ENCODE measurements at regions not wholly inside any gene's neighbourhood (a gene's known extent, or its start where the extent isn't known, plus 50 kb on each side); places are given as distances from the start of the nearest gene placed in this dataset.
A peak's percentile ranks its signal among the peaks of the same experiment; 100 is the strongest.
"Not testable (repeated sequence)": the region's sequence is repeated elsewhere in the genome, so short reads cannot be mapped to it uniquely, and the experiment has no call there.

DNA sequence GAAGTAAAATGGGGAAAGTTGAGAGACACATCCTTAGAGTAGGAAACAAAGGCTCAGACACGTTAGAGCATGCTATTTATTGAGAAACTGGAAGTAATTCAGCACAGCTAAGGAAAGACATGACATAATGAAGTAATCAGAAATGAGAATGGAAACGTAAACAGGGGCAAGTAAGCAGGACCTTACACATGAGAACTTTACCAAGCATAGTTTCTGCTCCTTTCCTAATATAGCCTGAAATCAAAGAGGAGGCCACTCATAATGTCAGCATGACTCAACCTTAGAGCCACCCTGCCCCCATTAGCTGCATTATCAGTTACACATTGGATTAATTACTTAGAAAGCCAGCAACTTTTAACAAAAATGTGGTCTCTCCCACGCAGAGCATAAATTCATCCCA is 558.3 kb upstream of the GRIA3 start:
- ATAC-seq, result no peak
- Histone ChIP-seq H3K4me1 (no peaks in the 10 kb centered on the region), H3K9me3 (no peaks in the 10 kb centered on the region), H3K27me3 (no peaks in the 10 kb centered on the region), H3K4me3 (no peak overlapping the region), H3K36me3 (no peaks in the 10 kb centered on the region), H3K27ac (no peak overlapping the region)
- DNase-seq, result no peak
- intact Hi-C loops (cut with DNase I), result no loop called here
- WGBS (ENCODE audit: insufficient coverage, low coverage, low lambda C conversion rate, missing lambda C conversion rate), result 39% methylated on average over 3 of the region's 3 CpGs
- no peak for TF ChIP-seq POLR2A (IDR thresholded peaks at IDR 0.05)
- TF ChIP-seq, protein P1, sequence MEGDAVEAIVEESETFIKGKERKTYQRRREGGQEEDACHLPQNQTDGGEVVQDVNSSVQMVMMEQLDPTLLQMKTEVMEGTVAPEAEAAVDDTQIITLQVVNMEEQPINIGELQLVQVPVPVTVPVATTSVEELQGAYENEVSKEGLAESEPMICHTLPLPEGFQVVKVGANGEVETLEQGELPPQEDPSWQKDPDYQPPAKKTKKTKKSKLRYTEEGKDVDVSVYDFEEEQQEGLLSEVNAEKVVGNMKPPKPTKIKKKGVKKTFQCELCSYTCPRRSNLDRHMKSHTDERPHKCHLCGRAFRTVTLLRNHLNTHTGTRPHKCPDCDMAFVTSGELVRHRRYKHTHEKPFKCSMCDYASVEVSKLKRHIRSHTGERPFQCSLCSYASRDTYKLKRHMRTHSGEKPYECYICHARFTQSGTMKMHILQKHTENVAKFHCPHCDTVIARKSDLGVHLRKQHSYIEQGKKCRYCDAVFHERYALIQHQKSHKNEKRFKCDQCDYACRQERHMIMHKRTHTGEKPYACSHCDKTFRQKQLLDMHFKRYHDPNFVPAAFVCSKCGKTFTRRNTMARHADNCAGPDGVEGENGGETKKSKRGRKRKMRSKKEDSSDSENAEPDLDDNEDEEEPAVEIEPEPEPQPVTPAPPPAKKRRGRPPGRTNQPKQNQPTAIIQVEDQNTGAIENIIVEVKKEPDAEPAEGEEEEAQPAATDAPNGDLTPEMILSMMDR (IDR thresholded peaks at IDR 0.05), result no peak

DNA sequence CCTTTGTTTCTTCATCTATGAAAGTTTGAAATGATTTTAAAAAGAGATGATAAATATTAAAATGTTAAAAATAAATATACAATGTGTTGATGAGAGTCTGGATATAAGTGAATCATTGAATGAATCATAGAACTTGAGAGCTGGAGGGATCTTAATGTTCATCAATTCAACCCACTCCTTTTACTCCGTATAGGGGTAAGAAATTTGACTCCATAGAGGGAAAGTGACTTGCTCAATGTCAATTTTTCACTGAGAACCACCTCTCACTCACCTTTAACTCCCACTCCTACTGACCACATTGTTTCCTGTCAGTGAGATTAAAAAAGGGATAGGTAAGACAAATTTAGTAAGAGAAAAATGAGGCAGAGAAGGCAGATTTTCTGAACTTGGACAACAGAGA is 557.2 kb upstream of the GRIA3 start:
- no peaks in the 10 kb centered on the region for H3K4me1 ChIP-seq
- ATAC-seq, result no peak
- no peak overlapping the region for H3K27ac ChIP-seq
- no peak overlapping the region for H3K4me3 ChIP-seq
- no peak for DNase-seq
- no peaks in the 10 kb centered on the region for H3K9me3 ChIP-seq
- TF ChIP-seq POLR2A (IDR thresholded peaks at IDR 0.05), result no peak
- TF ChIP-seq, protein P1 (IDR thresholded peaks at IDR 0.05), result no peak
- no peaks in the 10 kb centered on the region for H3K27me3 ChIP-seq
- H3K36me3 ChIP-seq, result no peaks in the 10 kb centered on the region
- 35% methylated on average over 1 of the region's 1 CpG for WGBS (ENCODE audit: insufficient coverage, low coverage, low lambda C conversion rate, missing lambda C conversion rate)
- intact Hi-C loops (cut with DNase I), result no loop called here

DNA sequence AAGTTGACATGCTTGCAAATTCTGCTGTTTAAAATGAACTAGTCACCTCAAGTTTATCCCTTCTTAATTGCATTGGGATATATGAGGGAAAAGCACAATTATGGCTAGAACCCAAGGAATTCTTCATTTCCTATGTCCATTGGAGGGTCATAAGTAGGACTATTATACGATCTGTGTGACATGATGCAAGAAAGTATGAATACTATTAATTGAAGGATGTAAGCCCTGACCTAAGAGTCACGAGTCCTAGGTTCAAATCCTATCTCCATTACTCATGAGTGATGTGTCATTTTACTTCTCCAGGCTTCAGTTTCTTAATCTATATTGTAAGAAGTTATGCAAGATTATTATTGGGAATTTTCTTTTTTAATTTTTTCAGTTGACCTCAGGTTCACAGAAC is 542.9 kb upstream of the GRIA3 start:
- H3K4me1 ChIP-seq, result peaks cover 0 to 7% (median 0%) of the 10 kb centered on the region in 4 donors
- 66% methylated on average over 2 of the region's 2 CpGs for WGBS (ENCODE audit: insufficient coverage, low coverage, low lambda C conversion rate, missing lambda C conversion rate)
- H3K36me3 ChIP-seq, result no peaks in the 10 kb centered on the region
- no peak for ATAC-seq
- intact Hi-C loops (cut with DNase I), result no loop called here
- no peak for DNase-seq
- no peaks in the 10 kb centered on the region for H3K9me3 ChIP-seq
- H3K27me3 ChIP-seq, result no peaks in the 10 kb centered on the region
- no peak for TF ChIP-seq POLR2A (IDR thresholded peaks at IDR 0.05)
- TF ChIP-seq, protein P1 (IDR thresholded peaks at IDR 0.05), result no peak
- H3K27ac ChIP-seq, result no peak overlapping the region
- no peak overlapping the region for H3K4me3 ChIP-seq

DNA sequence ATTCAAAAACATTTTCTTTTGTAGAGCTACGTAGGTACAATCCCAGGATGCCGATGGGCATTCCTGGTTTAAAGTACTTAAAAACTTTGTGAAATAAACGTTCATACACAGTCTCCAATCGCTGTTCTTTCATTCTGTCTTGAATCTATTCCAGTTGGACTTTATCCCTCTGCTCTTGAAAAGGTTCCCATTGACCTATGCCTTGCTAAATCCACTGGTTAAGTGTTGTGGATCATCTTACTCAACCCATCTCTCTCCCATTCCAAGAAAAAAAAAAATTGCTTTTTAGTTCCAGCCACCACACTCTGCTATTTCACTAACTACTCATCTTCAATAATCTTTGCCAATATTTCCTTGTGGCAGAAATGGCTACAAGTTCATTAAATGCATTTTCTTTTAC is 542.3 kb upstream of the GRIA3 start:
- WGBS (ENCODE audit: insufficient coverage, low coverage, low lambda C conversion rate, missing lambda C conversion rate), result 20% methylated on average over 4 of the region's 4 CpGs

DNA sequence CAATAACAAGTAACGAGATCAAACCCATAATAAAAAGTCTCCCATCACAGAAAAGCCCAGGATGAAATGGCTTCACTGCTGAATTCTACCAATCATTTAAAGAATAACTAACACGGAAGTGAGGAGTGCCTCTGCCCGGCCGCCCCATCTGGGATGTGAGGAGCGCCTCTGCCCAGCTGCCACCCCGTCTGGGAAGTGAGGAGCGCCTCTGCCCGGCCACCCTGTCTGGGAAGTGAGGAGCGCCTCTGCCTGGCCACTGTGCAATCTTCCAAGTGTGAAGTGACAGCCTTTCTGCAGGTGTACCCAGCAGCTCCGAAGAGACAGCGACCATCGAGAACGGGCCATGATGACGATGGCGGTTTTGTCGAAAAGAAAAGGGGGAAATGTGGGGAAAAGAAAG is 528.8 kb upstream of the GRIA3 start:
- H3K4me3 ChIP-seq; H3K27ac ChIP-seq; ATAC-seq; H3K27me3 ChIP-seq; H3K9me3 ChIP-seq; DNase-seq; intact Hi-C loops (cut with DNase I); H3K36me3 ChIP-seq; H3K4me1 ChIP-seq: not testable (repeated sequence)
- WGBS (ENCODE audit: insufficient coverage, low coverage, low lambda C conversion rate, missing lambda C conversion rate), result 69% methylated on average over 9 of the region's 16 CpGs

More for the DNA sequence above, 542.3 kb upstream of the GRIA3 start:
- no peak overlapping the region for H3K4me3 ChIP-seq
- no peaks in the 10 kb centered on the region for H3K27me3 ChIP-seq
- TF ChIP-seq, protein P1 (IDR thresholded peaks at IDR 0.05), result no peak
- TF ChIP-seq POLR2A (IDR thresholded peaks at IDR 0.05), result no peak
- ATAC-seq (peak; percentile 92 to 95 (median 94)), DNase-seq (no peak)
- intact Hi-C loops (cut with DNase I), result no loop called here
- H3K27ac ChIP-seq, result no peak overlapping the region
- H3K9me3 ChIP-seq, result no peaks in the 10 kb centered on the region
- H3K4me1 ChIP-seq, result peaks cover 0 to 7% (median 0%) of the 10 kb centered on the region in 4 donors
- H3K36me3 ChIP-seq, result no peaks in the 10 kb centered on the region
